ENCODE measurements at regions not wholly inside any gene's neighbourhood (a gene's known extent, or its start where the extent isn't known, plus 50 kb on each side); places are given as distances from the start of the nearest gene placed in this dataset.

DNA sequence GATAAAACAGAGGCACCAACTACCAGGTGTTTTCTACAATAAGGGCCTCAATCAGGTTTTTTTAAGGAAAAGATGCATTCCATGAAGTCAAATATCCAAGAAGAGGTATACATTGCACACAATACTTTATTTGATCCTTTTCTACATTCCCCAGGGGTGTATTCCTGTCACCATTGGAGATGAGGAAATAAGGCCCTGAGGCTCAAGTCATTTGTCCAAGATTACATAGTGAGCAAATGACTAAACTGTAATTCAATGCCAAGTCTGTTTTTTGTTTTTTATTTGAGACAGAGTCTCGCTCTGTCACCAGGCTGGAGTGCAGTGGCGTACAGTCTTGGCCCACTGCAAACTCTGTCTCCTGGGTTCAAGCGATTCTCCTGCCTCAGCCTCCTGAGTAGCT, 69.2 kb upstream of the CDYL start:
- TF ChIP-seq TCF12 (IDR thresholded peaks at IDR 0.05; ENCODE audit: low read depth) (no peak), ZBTB7A (IDR thresholded peaks at IDR 0.05; ENCODE audit: low read depth) (no peak), FOXM1 (IDR thresholded peaks at IDR 0.05; ENCODE audit: borderline replicate concordance, low read depth) (no peak), RAD21 (IDR thresholded peaks at IDR 0.05; ENCODE audit: low read depth) (no peak), TEAD4 (IDR thresholded peaks at IDR 0.05) (no peak), TAF1 (IDR thresholded peaks at IDR 0.05; ENCODE audit: low read depth) (no peak), NFIC (IDR thresholded peaks at IDR 0.05) (no peak), EP300 (IDR thresholded peaks at IDR 0.05; ENCODE audit: borderline replicate concordance) (no peak), YY1 (IDR thresholded peaks at IDR 0.05; ENCODE audit: low read depth) (no peak), CREB1 (IDR thresholded peaks at IDR 0.05; ENCODE audit: low read depth) (no peak)
- TF ChIP-seq, protein P1, sequence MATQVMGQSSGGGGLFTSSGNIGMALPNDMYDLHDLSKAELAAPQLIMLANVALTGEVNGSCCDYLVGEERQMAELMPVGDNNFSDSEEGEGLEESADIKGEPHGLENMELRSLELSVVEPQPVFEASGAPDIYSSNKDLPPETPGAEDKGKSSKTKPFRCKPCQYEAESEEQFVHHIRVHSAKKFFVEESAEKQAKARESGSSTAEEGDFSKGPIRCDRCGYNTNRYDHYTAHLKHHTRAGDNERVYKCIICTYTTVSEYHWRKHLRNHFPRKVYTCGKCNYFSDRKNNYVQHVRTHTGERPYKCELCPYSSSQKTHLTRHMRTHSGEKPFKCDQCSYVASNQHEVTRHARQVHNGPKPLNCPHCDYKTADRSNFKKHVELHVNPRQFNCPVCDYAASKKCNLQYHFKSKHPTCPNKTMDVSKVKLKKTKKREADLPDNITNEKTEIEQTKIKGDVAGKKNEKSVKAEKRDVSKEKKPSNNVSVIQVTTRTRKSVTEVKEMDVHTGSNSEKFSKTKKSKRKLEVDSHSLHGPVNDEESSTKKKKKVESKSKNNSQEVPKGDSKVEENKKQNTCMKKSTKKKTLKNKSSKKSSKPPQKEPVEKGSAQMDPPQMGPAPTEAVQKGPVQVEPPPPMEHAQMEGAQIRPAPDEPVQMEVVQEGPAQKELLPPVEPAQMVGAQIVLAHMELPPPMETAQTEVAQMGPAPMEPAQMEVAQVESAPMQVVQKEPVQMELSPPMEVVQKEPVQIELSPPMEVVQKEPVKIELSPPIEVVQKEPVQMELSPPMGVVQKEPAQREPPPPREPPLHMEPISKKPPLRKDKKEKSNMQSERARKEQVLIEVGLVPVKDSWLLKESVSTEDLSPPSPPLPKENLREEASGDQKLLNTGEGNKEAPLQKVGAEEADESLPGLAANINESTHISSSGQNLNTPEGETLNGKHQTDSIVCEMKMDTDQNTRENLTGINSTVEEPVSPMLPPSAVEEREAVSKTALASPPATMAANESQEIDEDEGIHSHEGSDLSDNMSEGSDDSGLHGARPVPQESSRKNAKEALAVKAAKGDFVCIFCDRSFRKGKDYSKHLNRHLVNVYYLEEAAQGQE (IDR thresholded peaks at IDR 0.05; ENCODE audit: low read depth) = no peak
